T-cell (primary cell): ENCODE measurements at regions not wholly inside any gene's neighbourhood (a gene's known extent, or its start where the extent isn't known, plus 50 kb on each side); places are given as distances from the start of the nearest gene placed in this dataset.
A peak's percentile ranks its signal among the peaks of the same experiment; 100 is the strongest.
"Not testable (repeated sequence)": the region's sequence is repeated elsewhere in the genome, so short reads cannot be mapped to it uniquely, and the experiment has no call there.

Source experiments
- ATAC-seq, 4 experiments: fragments of 200-7000 bp in 3 of 4; fragments of 150-1000 bp in 1 of 4; cut with Tn5 transposase; replicated peaks in 1 of 4; 1 replicate in 3 of 4; 2 replicates in 1 of 4; pipeline ENCODE4 v1.10.0; 2021; ENCODE audit warnings: moderate library complexity in 3 of 4, mild to moderate bottlenecking in 2 of 4, moderate number of reproducible peaks in 1 of 4
- CTCF ChIA-PET, 2 donors: fragments of 300-600 bp; sonication (Branson Sonifier 250); formaldehyde crosslinking; loops; one replicate each; lab custom pipeline; 2022; ENCODE audit warnings: antibody characterized with exemption in 2 of 2; lab: Charles Lee
- POLR2A ChIA-PET, 2 donors: fragments of 300-600 bp; sonication (Branson Sonifier 250); formaldehyde crosslinking; loops; one replicate each; lab custom pipeline; 2022; ENCODE audit warnings: antibody characterized with exemption in 2 of 2; lab: Charles Lee
- DNase-seq, 35 experiments: peaks; one replicate each; pipeline versions ENCODE4 v3.0.0 to v3.0.0-alpha.2; 2013 to 2023
- H3K27ac ChIP-seq: one replicate; pipeline ENCODE4 v1.5.1; 2013; ENCODE audit warnings: low read length
- H3K27me3 ChIP-seq, 2 experiments: replicated peaks in 1 of 2; 1 replicate in 1 of 2; 2 replicates in 1 of 2; pipeline versions ENCODE4 v1.6.1 to v1.7.0; 2013; ENCODE audit warnings: low read length in 1 of 2, mixed read lengths in 1 of 2; ENCODE audit not compliant: control insufficient read depth in 2 of 2, insufficient read depth in 2 of 2; ENCODE audit errors: extremely low read depth in 1 of 2
- H3K36me3 ChIP-seq, 2 donors: 1 replicate in 1 of 2; 2 replicates in 1 of 2; pipeline versions ENCODE4 v1.6.1 to v1.7.0; 2013; ENCODE audit warnings: low read length in 1 of 2; ENCODE audit not compliant: control insufficient read depth in 2 of 2, insufficient read depth in 1 of 2; ENCODE audit errors: extremely low read depth in 1 of 2
- H3K4me1 ChIP-seq, 2 experiments: 1 replicate in 1 of 2; 2 replicates in 1 of 2; pipeline versions ENCODE4 v1.6.1 to v1.7.0; 2013; ENCODE audit warnings: low read length in 2 of 2, mixed read lengths in 1 of 2; ENCODE audit not compliant: insufficient read depth in 2 of 2, control insufficient read depth in 1 of 2; ENCODE audit errors: extremely low read depth in 1 of 2
- H3K4me3 ChIP-seq, 2 donors: 1 replicate in 1 of 2; 2 replicates in 1 of 2; pipeline versions ENCODE4 v1.5.1 to v1.7.0; 2013; ENCODE audit warnings: mild to moderate bottlenecking in 2 of 2, low read length in 1 of 2, moderate library complexity in 1 of 2; ENCODE audit not compliant: control insufficient read depth in 1 of 2; ENCODE audit errors: extremely low read depth in 1 of 2
- H3K9me3 ChIP-seq: 2 replicates; pipeline ENCODE4 v1.7.0; 2013
- H3K27ac Mint-ChIP-seq, 2 donors: one replicate each; pipeline ENCODE4 v1.8.0; 2020 to 2021; ENCODE audit warnings: mild to moderate bottlenecking in 2 of 2, mixed read lengths in 2 of 2
- H3K27me3 Mint-ChIP-seq, 2 donors: one replicate each; pipeline ENCODE4 v1.8.0; 2021 to 2022; ENCODE audit warnings: mixed read lengths in 2 of 2
- H3K36me3 Mint-ChIP-seq: one replicate; pipeline ENCODE4 v1.8.0; 2021; ENCODE audit warnings: mixed read lengths
- H3K4me1 Mint-ChIP-seq, 3 donors: one replicate each; pipeline ENCODE4 v1.8.0; 2020 to 2022; ENCODE audit warnings: mixed read lengths in 3 of 3, mild to moderate bottlenecking in 1 of 3
- H3K4me3 Mint-ChIP-seq, 3 donors: one replicate each; pipeline ENCODE4 v1.8.0; 2020 to 2022; ENCODE audit warnings: mild to moderate bottlenecking in 3 of 3, mixed read lengths in 3 of 3, moderate library complexity in 3 of 3
- H3K9me3 Mint-ChIP-seq, 3 donors: one replicate each; pipeline ENCODE4 v1.8.0; 2020 to 2022; ENCODE audit warnings: mixed read lengths in 3 of 3
- WGBS: methylation state at CpG from one replicate; pipeline ENCODE4 v1.1.5; 2013; ENCODE audit warnings: missing lambda C conversion rate; ENCODE audit not compliant: insufficient coverage; 5-methylcytosine and 5-hydroxymethylcytosine counted together

GRCh38 chr1:149254894-149255847, 151.8 kb upstream of the NBPF9 start:
- H3K27ac ChIP-seq, H3K4me1 Mint-ChIP-seq, DNase-seq, H3K9me3 ChIP-seq, H3K27ac Mint-ChIP-seq, H3K4me3 ChIP-seq, H3K36me3 Mint-ChIP-seq, H3K4me1 ChIP-seq, POLR2A ChIA-PET, H3K27me3 Mint-ChIP-seq, H3K27me3 ChIP-seq, H3K4me3 Mint-ChIP-seq, H3K36me3 ChIP-seq, H3K9me3 Mint-ChIP-seq, CTCF ChIA-PET: not testable (repeated sequence)
- peak in 1 of 4 experiments; percentile 23 for ATAC-seq
- WGBS: no CpG with 5 or more reads among the region's 5 CpGs

GRCh38 chr1:149260284-149260683, 156.9 kb upstream of the NBPF9 start:
- H3K4me3 ChIP-seq, H3K4me1 ChIP-seq, POLR2A ChIA-PET, H3K9me3 ChIP-seq, H3K27ac ChIP-seq, H3K4me3 Mint-ChIP-seq, H3K27ac Mint-ChIP-seq, DNase-seq, H3K36me3 Mint-ChIP-seq, H3K27me3 ChIP-seq, H3K27me3 Mint-ChIP-seq, H3K9me3 Mint-ChIP-seq, H3K4me1 Mint-ChIP-seq, H3K36me3 ChIP-seq: not testable (repeated sequence)
- WGBS: no CpG with 5 or more reads among the region's 1 CpG
- ATAC-seq: peak in 1 of 4 experiments; percentile 31
- CTCF ChIA-PET: interaction anchor here in 1 of 2 donors (0.6 kb wide), 1 partner anchor 1106 kb away, joined by 3 read pairs; no protein-coding TSS in a partner anchor

- ATAC-seq, H3K4me1 ChIP-seq, POLR2A ChIA-PET: not testable (repeated sequence)
Observed at GRCh38 chr1:149260736-149261340, 157.5 kb upstream of the NBPF9 start.

GRCh38 chr1:149267287-149267686, 163.9 kb upstream of the NBPF9 start:
- CTCF ChIA-PET, H3K36me3 ChIP-seq, ATAC-seq, H3K27ac Mint-ChIP-seq, H3K27me3 Mint-ChIP-seq, H3K27ac ChIP-seq, H3K4me3 Mint-ChIP-seq, H3K4me1 Mint-ChIP-seq, H3K9me3 Mint-ChIP-seq, H3K9me3 ChIP-seq, H3K4me1 ChIP-seq, H3K36me3 Mint-ChIP-seq, H3K27me3 ChIP-seq, DNase-seq, POLR2A ChIA-PET, H3K4me3 ChIP-seq: not testable (repeated sequence)
- WGBS: no CpG with 5 or more reads among the region's 3 CpGs

More at GRCh38 chr1:149260736-149261340, 157.5 kb upstream of the NBPF9 start:
- H3K4me1 Mint-ChIP-seq, H3K27me3 ChIP-seq, DNase-seq, H3K27ac ChIP-seq, H3K4me3 Mint-ChIP-seq, H3K27ac Mint-ChIP-seq, H3K9me3 Mint-ChIP-seq, H3K36me3 Mint-ChIP-seq, CTCF ChIA-PET, H3K36me3 ChIP-seq, H3K9me3 ChIP-seq, H3K27me3 Mint-ChIP-seq, H3K4me3 ChIP-seq: not testable (repeated sequence)
- WGBS: no CpG with 5 or more reads among the region's 5 CpGs

GRCh38 chr1:149269001-149269702, 165.8 kb upstream of the NBPF9 start:
- H3K36me3 ChIP-seq, H3K4me1 Mint-ChIP-seq, H3K9me3 ChIP-seq, POLR2A ChIA-PET, H3K4me1 ChIP-seq, H3K36me3 Mint-ChIP-seq, DNase-seq, H3K27me3 Mint-ChIP-seq, H3K27ac ChIP-seq, H3K27ac Mint-ChIP-seq, H3K4me3 Mint-ChIP-seq, ATAC-seq, H3K4me3 ChIP-seq, CTCF ChIA-PET, H3K9me3 Mint-ChIP-seq, H3K27me3 ChIP-seq: not testable (repeated sequence)
- WGBS: no CpG with 5 or more reads among the region's 6 CpGs

GRCh38 chr1:149269833-149270232, 166.5 kb upstream of the NBPF9 start:
- H3K36me3 ChIP-seq, POLR2A ChIA-PET, H3K4me3 Mint-ChIP-seq, CTCF ChIA-PET, ATAC-seq, DNase-seq, H3K27ac ChIP-seq, H3K4me1 Mint-ChIP-seq, H3K9me3 Mint-ChIP-seq, H3K4me3 ChIP-seq, H3K27ac Mint-ChIP-seq, H3K36me3 Mint-ChIP-seq, H3K9me3 ChIP-seq, H3K27me3 ChIP-seq, H3K4me1 ChIP-seq, H3K27me3 Mint-ChIP-seq: not testable (repeated sequence)
- no CpG with 5 or more reads among the region's 2 CpGs for WGBS
